Activated T-cell treated with anti-CD3 and anti-CD28 coated beads, Interleukin-2, amount 50 U/mL, for 48 hours (primary cell): ENCODE measurements at regions not wholly inside any gene's neighbourhood (a gene's known extent, or its start where the extent isn't known, plus 50 kb on each side); places are given as distances from the start of the nearest gene placed in this dataset.

Experiments
- DNase-seq, 2 experiments: peaks; one replicate each; pipeline ENCODE4 v3.0.0-alpha.2; 2020

DNA sequence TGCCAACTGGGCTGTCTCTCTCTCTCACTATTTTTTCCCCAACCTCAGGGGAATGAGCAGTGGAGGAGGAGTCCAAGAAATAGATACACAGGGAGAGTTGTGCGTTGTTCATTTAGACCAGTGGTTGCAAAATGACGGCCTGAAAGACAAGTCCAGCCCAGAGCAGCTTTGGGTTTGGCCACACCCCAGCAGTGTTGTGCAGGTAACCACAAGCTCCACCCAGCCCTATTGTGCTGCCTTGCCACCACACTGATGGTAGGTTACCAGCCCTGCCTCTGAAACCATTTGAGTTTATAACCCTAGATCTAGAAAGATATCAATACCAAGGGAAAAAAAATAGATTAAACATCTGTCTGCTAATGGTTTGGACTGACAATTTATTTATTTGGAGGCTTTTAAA is 144.3 kb downstream of the CMPK2 start:
- DNase-seq, result no peak

DNA sequence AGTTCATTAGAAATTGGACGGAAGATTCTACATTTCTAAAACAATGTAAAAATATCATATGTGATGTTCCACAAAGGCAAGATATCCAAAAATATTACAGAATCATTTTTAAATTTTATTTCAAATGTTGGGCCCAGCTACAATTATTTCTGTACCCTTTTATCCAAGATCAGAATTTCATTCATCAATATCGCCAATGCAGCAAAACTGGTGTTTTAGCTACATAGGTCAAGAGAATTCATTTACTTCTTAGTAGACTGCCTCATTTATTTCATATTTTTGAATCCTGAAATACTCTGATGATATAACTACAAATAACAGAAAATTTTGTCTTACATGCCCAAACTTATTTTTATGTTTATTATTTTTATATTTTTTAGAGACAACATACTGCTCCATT is 143.1 kb downstream of the CMPK2 start:
- no peak for DNase-seq

DNA sequence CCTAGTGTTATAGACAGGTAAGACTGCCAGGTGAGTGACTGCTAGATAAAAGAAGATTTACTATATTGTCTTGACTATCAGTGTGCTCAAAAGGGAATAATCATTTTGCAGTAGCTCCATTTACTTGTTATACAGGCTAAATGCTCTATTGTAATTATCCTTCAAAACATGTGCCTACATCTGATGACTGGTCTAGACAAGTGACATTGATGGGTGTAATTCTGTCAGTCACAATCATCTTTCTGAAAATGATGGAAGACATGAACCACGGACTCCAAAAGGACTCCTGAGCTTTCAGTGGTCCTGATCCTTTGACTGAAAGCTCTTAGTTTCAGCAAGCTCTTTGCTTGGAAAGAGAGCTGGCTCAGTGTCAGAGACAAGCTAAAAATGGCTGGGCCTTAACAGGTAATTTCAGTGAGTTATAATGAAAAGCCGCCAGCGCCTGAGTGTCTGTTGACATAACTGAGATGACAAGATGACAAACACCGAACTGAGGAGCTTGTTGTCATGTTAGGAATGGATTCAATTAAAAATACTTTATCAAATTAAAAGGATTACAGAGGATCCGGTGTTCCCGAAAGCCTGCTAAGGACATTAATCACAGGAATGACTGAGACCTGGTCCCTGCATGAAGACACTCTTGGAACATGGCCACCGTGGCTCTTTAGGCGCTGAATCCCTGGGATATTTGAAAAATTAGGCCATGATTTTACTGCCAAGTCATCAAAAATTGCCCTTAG is 141.7 kb downstream of the CMPK2 start:
- no peak for DNase-seq

DNA sequence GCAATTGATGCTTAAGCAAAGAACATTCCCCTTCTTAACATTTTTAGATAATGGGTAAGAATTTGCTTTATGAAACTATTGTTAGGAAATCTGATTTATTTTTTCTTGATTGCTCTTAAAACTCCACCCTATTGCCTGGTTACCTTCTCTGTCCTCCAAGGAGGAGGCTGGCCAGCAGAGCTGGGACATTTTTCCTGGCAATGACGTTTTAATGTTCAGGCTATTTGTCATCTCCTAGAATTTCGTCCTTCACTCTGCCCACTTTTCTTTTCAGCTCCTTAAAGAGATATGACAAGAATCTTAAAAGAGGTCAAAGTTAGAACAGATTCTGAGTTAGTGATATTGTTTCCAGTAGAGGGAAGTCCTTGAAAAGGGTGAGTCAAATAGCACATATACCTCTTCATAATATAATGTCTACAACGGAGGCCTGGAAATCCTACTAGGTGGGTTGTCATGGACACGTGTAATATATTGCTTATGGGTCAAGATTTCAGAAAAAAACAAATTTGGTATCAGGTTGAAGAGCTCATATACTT is 141.0 kb downstream of the CMPK2 start:
- DNase-seq, result no peak

DNA sequence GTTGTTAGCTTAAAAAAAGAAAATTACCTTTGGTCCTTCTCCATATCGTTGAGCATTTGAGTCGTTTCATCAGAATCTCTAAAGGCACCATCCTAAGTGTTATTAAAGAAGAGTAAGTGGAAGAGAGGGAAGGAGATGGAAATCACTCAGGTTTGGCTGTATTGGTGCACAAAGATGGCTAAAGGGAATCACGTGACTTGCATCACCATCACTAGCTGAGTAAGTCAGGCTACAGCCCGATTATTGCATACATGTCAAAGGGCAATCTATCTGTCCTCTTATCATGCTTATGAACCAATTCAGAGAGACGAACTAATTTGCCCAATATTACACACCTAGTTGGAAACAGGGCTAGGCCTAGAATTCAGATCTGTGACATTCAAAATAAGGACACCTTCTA is 137.6 kb downstream of the CMPK2 start:
- DNase-seq, result no peak

DNA sequence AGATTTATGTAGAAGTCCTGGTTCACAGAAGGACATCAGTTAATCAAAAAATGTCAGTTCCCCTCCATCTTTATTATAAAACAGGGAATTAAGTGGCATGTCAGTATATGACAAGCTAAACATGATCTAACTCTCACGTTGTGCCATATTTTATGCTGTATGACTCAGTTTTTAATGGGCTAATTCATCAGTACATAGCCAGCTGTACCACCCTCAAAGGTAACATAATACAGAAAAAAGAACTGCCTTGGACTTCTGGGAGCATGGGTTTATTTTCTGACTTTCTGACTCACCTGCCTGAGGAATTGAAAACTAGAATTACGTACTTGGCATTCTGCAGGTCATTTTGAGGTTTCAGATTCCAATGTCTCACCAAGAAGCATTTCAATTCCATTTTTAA is 135.7 kb downstream of the CMPK2 start:
- no peak for DNase-seq

DNA sequence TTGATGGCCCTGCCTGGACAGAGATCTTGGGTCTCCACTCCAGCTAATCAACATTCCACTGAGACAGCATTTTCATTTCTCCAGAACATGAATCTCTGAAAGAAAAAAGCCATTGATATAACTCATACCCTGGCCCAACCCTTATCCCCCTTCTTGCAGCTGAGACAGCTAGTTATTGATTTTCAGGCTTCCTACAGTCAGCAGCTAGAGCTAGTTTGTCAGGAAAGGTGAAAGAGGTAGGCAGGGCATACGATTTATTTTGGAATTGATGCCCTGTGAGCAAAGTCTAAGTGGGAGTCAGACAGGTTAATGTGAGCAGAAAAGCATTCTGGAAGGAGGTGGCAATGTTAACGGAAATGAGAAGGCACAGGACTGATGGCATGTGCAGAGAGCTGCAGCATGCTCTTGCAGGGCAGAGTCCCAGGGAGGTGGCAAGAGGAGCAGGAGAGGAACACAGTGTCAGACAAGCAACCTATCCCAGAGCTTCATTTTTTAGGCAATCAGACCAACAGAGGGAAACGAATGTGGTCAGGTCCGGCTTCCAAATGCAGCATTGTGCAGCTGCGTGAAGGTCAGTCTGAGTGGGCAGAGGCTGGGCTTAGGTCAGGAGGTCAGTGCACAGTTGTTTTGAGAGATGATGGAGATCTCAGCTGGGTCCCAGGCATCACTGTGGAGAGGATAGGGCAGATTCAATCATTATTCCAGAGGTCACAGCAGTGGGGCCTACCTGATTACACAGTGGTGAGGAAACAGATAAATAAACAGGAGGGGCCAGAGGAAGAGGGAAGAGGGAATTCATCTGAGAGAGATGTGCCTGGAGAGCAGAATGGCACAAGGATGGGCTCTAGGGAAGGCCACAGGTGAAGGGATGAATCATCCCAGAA is 134.8 kb downstream of the CMPK2 start:
- DNase-seq, result no peak

DNA sequence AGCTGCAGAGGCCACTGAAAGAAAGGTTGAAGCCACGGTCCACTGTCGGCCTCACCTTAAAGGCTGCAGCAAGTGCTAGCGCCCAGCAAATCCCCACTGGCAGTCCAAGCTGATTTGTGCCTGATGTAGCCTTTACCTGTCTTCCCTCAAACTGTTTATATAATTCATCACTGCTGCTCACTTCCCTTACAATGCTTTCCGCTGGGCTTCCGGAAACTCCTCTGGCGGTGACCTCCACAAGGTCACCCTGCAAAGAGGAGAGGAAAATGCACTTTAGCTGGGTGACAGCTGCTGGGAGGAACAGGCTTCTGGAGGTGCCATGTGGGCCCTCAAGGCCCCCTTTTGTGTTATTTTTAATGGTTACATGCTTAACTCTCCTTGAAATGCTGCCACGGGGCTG is 126.2 kb downstream of the CMPK2 start:
- DNase-seq, result no peak

DNA sequence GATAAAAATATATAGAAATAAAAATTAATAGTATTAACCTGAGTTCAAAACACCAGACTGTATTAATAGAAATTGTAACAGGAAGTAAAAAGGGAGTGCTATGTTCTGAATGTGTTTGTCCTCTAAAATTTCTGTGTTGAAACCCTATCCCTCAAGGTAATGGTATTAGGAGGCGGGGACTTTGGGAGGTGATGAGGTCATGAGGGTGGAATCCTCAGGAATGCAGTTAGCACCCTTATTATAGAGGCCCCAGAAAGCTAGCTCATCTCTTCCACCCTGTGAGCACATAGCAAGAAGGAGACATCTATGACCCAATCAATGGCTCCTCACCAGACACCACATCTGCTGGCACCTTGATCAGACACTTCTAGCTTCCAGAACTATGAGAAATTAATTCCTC is 124.5 kb downstream of the CMPK2 start:
- DNase-seq, result no peak

DNA sequence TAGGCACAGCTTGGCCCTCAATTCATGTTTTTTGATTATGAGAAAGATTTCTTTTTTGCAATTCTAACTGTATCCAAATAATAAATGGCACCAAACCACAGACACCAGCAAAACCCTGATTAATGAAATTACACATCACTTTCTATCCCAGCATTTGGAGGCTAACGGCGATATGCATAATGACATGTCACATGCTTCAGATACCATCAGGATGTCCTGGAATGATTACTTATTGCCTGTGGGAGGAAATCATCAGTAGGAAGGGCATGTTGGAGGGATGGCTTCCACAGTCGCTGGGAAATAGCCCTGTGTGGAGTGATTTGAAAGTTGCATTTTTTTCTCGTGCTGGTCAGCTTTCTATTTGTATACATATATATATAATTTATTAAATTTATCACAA is 121.7 kb downstream of the CMPK2 start:
- no peak for DNase-seq

DNA sequence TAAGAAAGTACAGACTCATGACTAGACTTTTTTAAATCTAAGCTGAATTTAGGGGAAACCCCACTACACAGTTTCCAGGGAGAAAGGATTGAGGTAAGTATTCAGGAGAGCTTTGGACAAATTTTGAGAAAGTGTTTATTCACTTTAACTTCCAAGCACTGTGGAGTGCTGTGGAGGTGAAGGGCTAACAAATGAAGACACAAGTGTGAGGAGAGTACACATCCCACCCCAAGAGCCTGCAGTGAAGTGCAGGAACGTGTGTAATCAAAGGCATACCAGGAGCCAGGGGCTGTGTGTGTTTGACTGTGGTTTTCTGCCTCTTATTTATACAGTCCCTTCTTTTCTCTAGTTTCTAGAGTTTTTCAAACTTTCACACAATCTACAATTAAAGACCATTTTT is 118.3 kb downstream of the CMPK2 start:
- no peak for DNase-seq

DNA sequence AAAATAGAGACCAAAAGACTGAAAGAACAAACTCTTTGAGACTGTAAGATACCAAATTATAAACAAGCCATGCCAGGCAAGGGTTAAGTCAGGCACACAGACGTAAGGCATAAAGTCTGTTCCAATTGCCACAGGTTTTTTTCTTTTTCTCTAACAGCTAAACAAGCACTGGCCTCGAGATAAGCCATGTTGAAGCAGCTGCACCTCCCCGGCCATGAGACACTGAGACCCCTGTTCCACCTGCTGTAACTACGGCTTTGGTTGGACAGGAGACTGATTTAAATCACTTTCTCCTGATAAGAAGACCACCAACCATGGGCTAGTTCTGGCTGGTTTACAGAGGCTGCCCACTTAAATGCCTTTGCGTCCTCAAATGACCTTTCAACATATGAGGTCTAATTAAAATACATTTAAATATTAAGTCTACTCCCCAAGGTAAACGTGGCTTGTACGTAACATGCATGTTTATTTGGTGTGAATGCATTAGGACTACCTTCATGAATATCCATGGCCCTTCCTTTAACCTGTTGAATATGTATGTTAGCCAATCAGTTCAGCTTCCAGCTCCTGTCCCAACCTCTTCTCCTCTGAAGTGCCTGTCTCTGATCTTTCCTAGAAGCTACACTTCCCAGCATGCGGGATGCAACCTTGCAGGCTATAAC is 117.2 kb downstream of the CMPK2 start:
- no peak for DNase-seq

DNA sequence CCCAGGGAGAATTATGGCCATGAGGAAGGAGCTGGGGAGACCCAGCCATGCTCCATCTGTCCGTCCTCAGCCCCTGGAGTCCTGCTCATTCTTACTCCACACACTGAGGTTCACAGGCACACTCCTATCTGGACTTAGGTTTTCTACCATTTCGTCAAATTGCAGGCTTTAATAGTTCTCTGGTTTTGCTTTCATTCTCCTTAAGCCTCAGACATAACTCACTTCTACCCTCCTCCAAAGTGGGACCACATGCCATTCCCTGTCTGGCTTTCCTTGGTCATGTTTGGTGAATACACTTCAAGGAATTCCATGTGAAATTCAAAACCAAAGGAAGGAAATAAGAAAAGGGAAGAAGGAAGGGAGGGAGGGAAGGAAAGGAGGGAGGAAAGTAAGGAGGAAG is 115.7 kb downstream of the CMPK2 start:
- DNase-seq, result no peak

DNA sequence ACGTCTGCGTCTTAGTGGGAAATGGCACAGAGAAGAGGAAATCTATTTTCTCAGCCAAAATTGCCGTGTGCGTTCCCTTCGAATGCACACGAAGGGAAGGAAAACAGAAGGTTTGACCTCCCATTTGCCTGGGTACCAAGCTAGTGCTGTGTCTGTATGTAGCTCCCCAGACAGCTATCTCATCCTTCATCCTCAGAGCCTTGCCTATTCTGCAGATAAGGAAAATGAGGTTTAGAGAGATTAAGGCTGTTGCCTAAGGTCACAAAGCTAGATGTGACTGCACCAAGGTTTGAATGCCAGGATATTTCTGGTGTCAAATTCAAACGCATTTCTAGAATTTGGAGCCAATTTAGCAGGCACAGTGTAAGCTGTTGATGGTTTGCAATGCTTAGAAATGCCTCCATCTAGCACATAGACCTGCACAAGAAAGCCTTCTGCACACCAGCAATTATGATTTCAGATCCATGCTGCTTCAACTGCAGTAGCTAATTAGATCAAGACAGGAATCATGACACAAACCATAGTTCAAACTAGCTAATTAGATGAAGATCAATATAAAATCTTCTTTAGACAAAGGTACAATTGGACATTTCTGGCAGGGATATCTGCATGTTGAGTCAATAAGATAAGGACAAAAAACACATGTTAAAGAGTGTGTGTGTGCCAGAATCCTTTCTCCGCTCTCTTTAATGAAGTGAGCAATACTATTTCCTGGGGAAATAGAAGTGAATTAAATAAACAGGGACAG is 115.1 kb downstream of the CMPK2 start:
- DNase-seq, result no peak

DNA sequence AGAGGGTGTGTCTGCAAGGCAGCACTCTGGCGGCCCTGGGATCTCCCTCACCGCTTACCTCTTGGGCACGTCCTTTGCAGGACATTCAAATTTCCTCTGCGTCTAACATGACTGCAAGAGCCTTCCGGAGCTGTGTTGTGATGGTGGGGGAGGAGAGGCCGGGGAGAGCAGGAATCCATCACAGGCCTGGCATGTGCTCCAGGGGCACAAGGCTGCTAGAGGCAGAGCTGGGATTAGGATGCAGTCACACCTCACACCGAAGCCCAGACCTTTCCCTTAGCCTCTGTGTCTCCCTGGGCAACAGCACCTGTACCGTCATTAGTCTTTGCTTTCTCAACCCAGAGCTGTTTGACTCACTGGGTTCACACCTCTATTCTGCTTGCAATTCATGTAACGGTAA is 111.3 kb downstream of the CMPK2 start:
- no peak for DNase-seq

DNA sequence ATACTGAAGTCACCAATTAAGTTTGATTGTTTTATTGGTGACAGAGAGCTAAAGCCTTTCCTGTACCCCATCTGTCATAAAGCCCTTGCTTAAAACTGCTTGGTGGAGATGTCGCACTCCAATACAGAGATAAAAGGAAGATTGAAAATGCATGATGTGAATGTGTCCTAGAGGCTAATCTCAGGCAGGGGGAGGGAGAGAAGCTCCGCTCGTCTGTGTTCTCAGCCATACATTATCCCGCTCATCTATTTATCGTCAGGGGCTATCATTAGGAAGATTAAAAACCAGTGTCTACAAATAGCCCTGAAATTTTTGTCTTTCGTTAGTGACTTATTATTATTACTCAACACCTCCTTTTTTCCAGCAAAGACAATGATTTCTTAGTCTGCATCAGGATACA is 110.3 kb downstream of the CMPK2 start:
- DNase-seq, result no peak

DNA sequence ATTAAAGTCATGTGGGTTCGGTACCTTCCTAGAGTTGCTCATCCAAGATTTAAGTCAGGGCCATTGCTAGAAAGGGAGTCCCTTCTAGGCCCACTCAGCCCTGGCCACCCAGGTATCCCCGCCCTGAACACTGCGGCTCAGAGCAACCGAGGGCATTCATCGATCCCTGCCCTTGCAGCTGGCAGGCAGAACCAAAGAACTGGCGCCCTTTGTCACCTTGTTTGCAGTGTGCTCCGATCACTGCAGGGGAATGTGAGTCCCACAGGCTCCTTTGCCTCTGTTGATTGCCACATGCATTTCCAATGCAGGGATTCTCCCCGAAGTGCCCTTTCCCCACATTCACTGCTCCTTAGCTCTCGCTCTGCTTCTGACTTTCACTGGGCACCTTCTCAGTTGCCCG is 108.5 kb downstream of the CMPK2 start:
- no peak for DNase-seq

DNA sequence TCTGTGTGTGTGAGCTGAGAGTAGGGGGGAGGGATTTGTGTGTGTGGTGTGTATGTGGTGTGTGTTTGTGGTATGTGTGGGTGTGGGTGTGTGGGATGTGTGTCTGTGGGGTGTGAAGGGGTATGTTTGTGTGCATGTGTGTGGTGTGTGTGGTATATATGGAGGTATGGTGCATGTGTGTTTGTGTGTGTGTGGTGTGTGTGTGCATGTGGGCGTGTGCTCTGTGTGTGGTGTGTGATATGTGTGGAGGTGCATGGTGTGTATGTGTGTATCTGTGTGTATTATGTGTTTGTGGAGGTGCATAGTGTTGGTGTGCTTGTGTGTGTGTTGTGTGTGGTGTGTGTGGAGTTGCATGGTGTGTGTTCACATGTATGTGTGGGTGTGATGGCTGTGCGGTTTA is 106.0 kb downstream of the CMPK2 start:
- no peak for DNase-seq

DNA sequence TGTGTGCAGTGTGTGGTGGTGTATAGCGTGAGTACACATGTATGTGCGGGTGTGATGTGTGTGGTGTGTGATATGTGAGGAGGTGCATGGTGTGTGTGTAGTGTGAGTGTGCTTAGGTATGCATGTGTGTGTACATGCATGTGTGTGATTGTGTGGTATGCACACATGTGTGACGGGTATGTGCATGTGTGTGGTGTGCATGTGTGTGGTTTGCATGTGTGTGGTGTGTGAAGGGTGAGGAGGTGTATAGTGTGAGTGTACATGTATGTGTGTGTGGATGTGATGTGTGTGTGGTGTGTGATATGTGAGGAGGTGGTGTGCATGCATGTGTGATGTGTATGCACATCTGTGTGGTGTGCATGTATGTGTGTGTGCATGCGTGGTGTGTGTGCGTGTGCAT is 105.6 kb downstream of the CMPK2 start:
- no peak for DNase-seq

DNA sequence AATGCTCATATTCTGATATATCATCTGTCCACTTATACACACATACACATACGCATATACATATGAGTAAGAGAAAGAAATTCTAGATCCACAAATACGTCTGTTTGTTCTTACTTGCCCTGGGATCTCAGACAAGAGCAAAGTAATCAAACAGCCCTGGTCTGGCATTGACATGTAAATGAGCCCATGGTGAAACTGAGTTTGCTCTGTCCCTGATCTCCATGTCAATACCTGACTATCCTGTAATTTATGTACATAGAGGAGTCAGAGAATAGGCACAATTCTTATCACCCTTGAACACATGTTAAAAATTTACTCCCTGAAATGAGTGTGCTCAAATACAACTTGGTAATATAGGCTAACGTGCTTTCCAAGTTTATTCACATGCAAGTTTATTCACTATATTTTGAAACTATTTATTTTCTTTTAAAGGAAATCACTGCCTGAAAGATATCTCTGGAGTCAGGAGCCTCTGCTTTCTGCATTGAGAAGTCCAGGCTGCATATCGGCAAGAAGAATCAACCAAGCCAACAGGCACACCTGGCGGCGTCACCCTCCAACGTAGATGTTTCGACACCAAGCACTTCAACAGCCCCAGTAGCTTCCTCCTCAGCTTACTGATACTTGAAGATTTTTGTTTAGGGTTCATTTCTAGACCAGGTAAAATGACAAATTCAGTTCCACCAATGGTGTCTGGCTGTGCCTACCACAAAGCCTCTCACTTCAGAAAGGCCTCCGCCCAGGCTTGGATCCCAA is 100.6 kb downstream of the CMPK2 start:
- DNase-seq, result no peak

DNA sequence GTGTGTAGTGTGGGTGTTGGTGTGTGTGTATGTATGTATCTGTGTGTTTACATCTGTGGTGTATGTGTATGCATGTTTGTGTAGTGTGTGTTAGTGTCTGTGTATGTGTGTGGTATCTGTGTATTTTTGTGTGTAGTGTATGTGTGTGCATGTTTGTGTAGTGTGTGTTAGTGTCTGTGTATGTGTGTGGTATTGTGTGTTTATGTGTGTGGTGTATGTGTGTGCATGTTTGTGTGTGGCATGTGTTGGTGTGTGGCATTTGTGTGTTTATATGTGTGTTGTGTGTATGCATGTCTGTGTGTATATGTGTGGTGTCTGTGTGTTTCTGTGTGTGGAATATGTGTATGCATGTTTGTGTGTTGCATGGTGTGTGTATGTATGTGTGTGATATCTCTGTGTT is 96.4 kb downstream of the CMPK2 start:
- no peak for DNase-seq

DNA sequence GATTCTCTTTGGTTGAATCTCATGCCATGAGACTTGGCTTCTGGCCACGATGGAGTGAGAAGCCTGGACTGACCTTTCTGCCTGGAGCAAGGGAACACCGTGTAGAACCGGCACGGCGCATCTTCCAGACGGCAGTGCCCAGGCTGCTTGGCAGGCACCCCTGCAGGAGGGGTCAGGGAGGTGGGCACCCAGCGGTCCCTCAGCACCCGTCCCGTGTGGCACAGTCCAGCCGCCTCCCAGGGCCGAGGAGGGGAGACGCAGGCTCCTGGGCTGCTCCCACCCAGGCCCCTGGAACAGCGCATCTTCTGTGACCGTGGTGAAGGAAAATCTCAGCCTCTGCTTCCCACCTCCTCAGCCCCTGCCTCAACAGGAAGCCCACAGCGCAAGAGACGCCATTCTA is 95.7 kb downstream of the CMPK2 start:
- DNase-seq, result no peak
